ENCODE measurements at regions not wholly inside any gene's neighbourhood (a gene's known extent, or its start where the extent isn't known, plus 50 kb on each side); places are given as distances from the start of the nearest gene placed in this dataset.
A peak's percentile ranks its signal among the peaks of the same experiment; 100 is the strongest.

DNA sequence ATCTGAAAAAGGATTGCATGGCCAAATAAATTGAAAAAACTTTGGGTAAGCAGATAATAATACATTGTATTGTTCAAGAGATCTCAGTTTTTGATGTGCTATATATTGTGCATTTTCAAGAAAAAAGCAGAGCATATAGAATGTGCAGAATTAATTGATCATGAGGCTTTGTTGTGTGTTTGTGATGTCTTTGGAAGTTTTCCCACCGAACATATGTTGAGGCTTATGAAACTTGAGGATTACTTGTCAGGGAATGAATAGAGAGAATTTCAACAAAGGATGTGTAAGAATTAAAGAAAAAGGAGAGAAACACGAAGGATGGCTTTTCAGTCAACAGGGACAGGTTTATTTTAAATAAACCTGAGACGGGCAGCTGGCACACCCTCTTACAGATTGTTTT lies 232.5 kb upstream of the POU1F1 start:
- no peak overlapping the region for H3K4me3 ChIP-seq
- no peaks in the 10 kb centered on the region for H3K4me1 ChIP-seq
- H3K27ac ChIP-seq, result no peak overlapping the region
- TF ChIP-seq EP300 (IDR thresholded peaks at IDR 0.05), result no peak
- no peak for TF ChIP-seq POLR2A (IDR thresholded peaks at IDR 0.05)
- no peak for TF ChIP-seq POLR2AphosphoS5 (IDR thresholded peaks at IDR 0.05)
- TF ChIP-seq, protein P1, sequence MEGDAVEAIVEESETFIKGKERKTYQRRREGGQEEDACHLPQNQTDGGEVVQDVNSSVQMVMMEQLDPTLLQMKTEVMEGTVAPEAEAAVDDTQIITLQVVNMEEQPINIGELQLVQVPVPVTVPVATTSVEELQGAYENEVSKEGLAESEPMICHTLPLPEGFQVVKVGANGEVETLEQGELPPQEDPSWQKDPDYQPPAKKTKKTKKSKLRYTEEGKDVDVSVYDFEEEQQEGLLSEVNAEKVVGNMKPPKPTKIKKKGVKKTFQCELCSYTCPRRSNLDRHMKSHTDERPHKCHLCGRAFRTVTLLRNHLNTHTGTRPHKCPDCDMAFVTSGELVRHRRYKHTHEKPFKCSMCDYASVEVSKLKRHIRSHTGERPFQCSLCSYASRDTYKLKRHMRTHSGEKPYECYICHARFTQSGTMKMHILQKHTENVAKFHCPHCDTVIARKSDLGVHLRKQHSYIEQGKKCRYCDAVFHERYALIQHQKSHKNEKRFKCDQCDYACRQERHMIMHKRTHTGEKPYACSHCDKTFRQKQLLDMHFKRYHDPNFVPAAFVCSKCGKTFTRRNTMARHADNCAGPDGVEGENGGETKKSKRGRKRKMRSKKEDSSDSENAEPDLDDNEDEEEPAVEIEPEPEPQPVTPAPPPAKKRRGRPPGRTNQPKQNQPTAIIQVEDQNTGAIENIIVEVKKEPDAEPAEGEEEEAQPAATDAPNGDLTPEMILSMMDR (IDR thresholded peaks at IDR 0.05), result no peak
- ATAC-seq, result no peak
- no peaks in the 10 kb centered on the region for H3K9me3 ChIP-seq
- WGBS, 2 donors (ENCODE audit: low coverage in 1 of 2), result 62 to 63% methylated on average over 3 of the region's 3 CpGs
- H3K27me3 ChIP-seq, result no peaks in the 10 kb centered on the region
- H3K36me3 ChIP-seq, result no peaks in the 10 kb centered on the region

- no peak for ATAC-seq
- 61 to 80% methylated on average over 1 of the region's 1 CpG for WGBS, 2 donors (ENCODE audit: low coverage in 1 of 2)
- no peaks in the 10 kb centered on the region for H3K36me3 ChIP-seq
- no peaks in the 10 kb centered on the region for H3K27me3 ChIP-seq
- no peak overlapping the region for H3K27ac ChIP-seq
- TF ChIP-seq, protein P1 (IDR thresholded peaks at IDR 0.05), result no peak
- TF ChIP-seq POLR2AphosphoS5 (IDR thresholded peaks at IDR 0.05) (no peak), EP300 (IDR thresholded peaks at IDR 0.05) (no peak), POLR2A (IDR thresholded peaks at IDR 0.05) (no peak)
- no peak overlapping the region for H3K4me3 ChIP-seq
- H3K4me1 ChIP-seq, result no peaks in the 10 kb centered on the region
- H3K9me3 ChIP-seq, result no peaks in the 10 kb centered on the region
Measured at GRCh38 chr3:87507753-87508152, 231.4 kb upstream of the POU1F1 start.

DNA sequence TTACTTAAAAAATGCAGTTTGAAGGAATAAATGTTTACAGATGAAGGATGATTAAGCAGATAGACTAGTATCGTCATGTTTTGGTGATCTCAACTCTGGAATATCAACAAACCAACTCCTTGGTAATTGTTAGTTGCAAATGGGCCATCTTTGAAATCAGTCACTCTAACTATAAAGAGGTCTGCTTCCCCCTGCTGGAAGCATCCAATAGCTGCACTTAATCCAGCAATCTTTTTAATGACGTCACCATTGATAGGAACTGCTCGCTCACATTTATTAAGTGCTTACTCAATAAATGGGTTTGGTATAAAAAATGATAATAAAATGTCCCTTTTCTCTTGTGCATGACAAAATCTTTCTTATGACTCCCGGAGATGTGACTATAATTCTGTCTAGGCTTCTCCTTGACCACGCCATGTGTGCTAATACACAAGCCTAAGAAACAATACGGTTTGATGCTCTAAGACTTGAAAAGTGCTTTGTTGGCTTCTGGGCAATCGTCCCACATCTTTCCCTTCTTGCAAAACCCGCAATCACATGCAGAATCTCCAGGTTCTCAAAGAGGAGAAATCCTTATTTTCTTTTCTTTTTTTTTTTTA lies 227.6 kb upstream of the POU1F1 start:
- H3K9me3 ChIP-seq, result no peaks in the 10 kb centered on the region
- no peak for ATAC-seq
- no peak for TF ChIP-seq POLR2AphosphoS5 (IDR thresholded peaks at IDR 0.05)
- TF ChIP-seq, protein P1 (IDR thresholded peaks at IDR 0.05), result peak in 1 of 4 experiments; percentile 9
- H3K27ac ChIP-seq, result no peak overlapping the region
- no peak overlapping the region for H3K4me3 ChIP-seq
- no peaks in the 10 kb centered on the region for H3K27me3 ChIP-seq
- WGBS, 2 donors (ENCODE audit: low coverage in 1 of 2), result 44 to 47% methylated on average over 8 of the region's 8 CpGs
- no peaks in the 10 kb centered on the region for H3K36me3 ChIP-seq
- no peaks in the 10 kb centered on the region for H3K4me1 ChIP-seq

- TF ChIP-seq POLR2A (IDR thresholded peaks at IDR 0.05) (no peak), POLR2AphosphoS5 (IDR thresholded peaks at IDR 0.05) (no peak), EP300 (IDR thresholded peaks at IDR 0.05) (no peak)
- TF ChIP-seq, protein P1 (IDR thresholded peaks at IDR 0.05), result no peak
- no peaks in the 10 kb centered on the region for H3K4me1 ChIP-seq
- no peak overlapping the region for H3K27ac ChIP-seq
- no peaks in the 10 kb centered on the region for H3K9me3 ChIP-seq
- 63 to 72% methylated on average over 3 of the region's 3 CpGs for WGBS, 2 donors (ENCODE audit: low coverage in 1 of 2)
- H3K4me3 ChIP-seq, result no peak overlapping the region
- ATAC-seq, result no peak
- H3K36me3 ChIP-seq, result no peaks in the 10 kb centered on the region
- H3K27me3 ChIP-seq, result no peaks in the 10 kb centered on the region
Measured at GRCh38 chr3:87501076-87501475, 224.7 kb upstream of the POU1F1 start.

DNA sequence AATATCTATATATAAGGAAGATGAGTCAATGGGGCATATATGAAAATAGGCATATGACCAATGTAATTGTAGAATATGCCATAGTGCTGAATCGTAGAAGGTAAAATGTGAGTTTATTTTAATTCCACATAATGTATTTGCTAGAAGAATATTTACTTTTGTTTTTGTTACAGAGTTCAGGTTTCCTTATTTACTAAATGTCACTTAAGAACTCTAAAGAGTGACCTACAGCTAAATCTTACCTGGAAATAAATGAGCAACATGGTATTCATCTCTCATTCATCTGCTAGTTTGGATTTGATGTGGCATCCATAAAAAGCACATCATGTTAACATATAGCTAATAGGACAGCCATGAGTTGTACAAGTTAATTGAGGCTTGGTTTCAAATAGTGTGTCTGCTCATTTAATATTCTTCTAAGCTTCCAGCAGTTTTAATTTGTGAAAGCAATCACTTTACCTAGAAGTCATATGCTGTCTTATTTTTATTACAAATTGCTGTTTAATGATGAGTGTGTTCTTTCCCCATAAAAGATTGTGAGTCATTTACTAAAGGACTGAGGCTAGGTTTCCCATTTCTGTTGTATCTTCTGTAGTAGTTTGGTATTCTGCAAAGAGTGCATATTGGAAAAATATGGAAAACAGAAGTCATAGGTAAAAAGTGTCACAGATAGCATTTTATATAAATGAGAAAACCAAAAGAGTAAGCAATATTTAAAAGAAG lies 222.1 kb upstream of the POU1F1 start:
- no peak overlapping the region for H3K27ac ChIP-seq
- no peak for TF ChIP-seq POLR2AphosphoS5 (IDR thresholded peaks at IDR 0.05)
- no peak for TF ChIP-seq POLR2A (IDR thresholded peaks at IDR 0.05)
- TF ChIP-seq, protein P1 (IDR thresholded peaks at IDR 0.05), result no peak
- TF ChIP-seq EP300 (IDR thresholded peaks at IDR 0.05), result no peak
- 75 to 88% methylated on average over 1 of the region's 1 CpG for WGBS, 2 donors (ENCODE audit: low coverage in 1 of 2)
- no peak overlapping the region for H3K4me3 ChIP-seq
- no peaks in the 10 kb centered on the region for H3K36me3 ChIP-seq
- no peaks in the 10 kb centered on the region for H3K4me1 ChIP-seq
- no peaks in the 10 kb centered on the region for H3K9me3 ChIP-seq
- no peaks in the 10 kb centered on the region for H3K27me3 ChIP-seq
- no peak for ATAC-seq

All from gastroesophageal sphincter (tissue), 4 donors.